Cardiac fibroblast (primary cell): ENCODE measurements at regions not wholly inside any gene's neighbourhood (a gene's known extent, or its start where the extent isn't known, plus 50 kb on each side); places are given as distances from the start of the nearest gene placed in this dataset.

Experiments used
- DNase-seq, 2 donors: peaks; one replicate each; pipeline versions ENCODE4 v3.0.0 to v3.0.0-alpha.2; 2010; ENCODE audit warnings: low read depth in 2 of 2
- H3K4me3 ChIP-seq, 2 donors: replicated peaks in 1 of 2; 1 replicate in 1 of 2; 2 replicates in 1 of 2; pipeline ENCODE4 v1.5.1; 2011; ENCODE audit warnings: low read depth in 2 of 2, low read length in 2 of 2, mild to moderate bottlenecking in 2 of 2, moderate library complexity in 1 of 2
- CTCF ChIP-seq: IDR thresholded peaks from one replicate; pipeline ENCODE4 v1.5.1; 2011; ENCODE audit warnings: low read depth, mild to moderate bottlenecking, low read length, inconsistent platforms

DNA sequence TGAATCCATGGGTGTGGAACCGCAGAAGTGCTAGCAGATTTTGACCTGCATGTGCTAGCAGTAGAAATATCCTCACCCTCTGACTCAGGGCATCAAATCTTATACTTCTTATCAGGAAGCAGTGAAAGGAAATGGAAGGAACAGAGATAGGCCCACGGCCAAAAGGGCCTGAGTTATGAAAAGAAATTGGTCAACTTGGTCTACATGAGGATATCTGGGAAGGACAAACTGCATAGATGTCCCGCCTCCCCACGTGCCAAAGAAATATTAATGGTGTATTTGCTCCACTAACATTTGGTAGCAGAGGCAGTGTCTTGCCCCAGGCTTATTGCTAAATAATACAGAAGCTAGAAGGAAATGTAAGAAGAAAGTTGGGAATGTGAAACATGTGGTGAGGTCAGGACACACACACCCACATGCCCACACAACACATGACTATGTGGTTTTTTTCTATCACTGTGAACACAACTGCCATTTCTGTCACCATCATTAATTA is 93.6 kb upstream of the COL8A1 start:
- DNase-seq, result peak; percentile 61 to 71
- no peak overlapping the region for H3K4me3 ChIP-seq
- no peak for TF ChIP-seq CTCF

GRCh38 chr3:99543796-99544195 is 94.6 kb upstream of the COL8A1 start:
- no peak overlapping the region for H3K4me3 ChIP-seq
- TF ChIP-seq CTCF, result no peak
- no peak for DNase-seq

- H3K4me3 ChIP-seq, result no peak overlapping the region
- peak in 1 of 2 donors; percentile 70 for DNase-seq
- no peak for TF ChIP-seq CTCF
Observed at GRCh38 chr3:99542767-99543518, 95.5 kb upstream of the COL8A1 start.

DNA sequence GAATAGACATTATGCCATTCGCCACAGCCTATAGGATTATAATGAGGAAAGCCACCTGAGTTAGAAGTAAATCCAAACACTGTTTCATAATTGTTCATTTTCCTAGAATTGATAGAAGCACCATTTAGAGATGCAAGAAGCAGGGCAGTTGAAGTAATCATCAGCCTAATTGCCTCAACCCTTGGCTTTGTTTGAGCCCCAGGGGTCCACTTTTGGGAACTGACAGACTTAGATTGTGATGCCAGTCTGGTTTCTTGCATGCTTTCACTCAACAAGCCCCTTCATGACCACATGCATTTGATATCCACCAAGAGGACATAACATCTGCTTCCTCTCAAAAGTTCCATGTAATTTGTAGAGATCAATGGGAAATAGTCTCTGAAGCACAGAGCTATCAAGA is 97.2 kb upstream of the COL8A1 start:
- no peak for TF ChIP-seq CTCF
- DNase-seq, result no peak
- no peak overlapping the region for H3K4me3 ChIP-seq

GRCh38 chr3:99537416-99537815 is 101.0 kb upstream of the COL8A1 start:
- DNase-seq, result no peak
- TF ChIP-seq CTCF, result no peak
- no peak overlapping the region for H3K4me3 ChIP-seq

- H3K4me3 ChIP-seq, result no peak overlapping the region
- no peak for TF ChIP-seq CTCF
- DNase-seq, result peak; percentile 37 to 54
Observed at GRCh38 chr3:99536555-99537314, 101.7 kb upstream of the COL8A1 start.
